Caco-2 (cell line): ENCODE measurements at regions not wholly inside any gene's neighbourhood (a gene's known extent, or its start where the extent isn't known, plus 50 kb on each side); places are given as distances from the start of the nearest gene placed in this dataset.

Experiments used
- BruUV-seq: library from RNA; stranded (reverse); fragments of 400-500 nt; replicated peaks from 2 replicates; lab custom pipeline; 2021; lab: Mats Ljungman, UMichigan
- CTCF ChIA-PET: fragments of 300-600 bp; sonication (Branson Sonifier 250); formaldehyde crosslinking; loops from one replicate; lab custom pipeline; 2022; ENCODE audit warnings: antibody characterized with exemption; lab: Charles Lee
- POLR2A ChIA-PET: fragments of 300-600 bp; sonication (Branson Sonifier 250); formaldehyde crosslinking; loops from one replicate; lab custom pipeline; 2022; ENCODE audit warnings: antibody characterized with exemption; lab: Charles Lee
- DNase-seq, 2 experiments: peaks; one replicate each; pipeline versions ENCODE4 v3.0.0 to v3.0.0-alpha.2; 2020 to 2022
- H3K27me3 ChIP-seq: replicated peaks from 2 replicates; pipeline ENCODE4 v1.6.0; 2011; ENCODE audit warnings: low read length; ENCODE audit not compliant: control insufficient read depth, insufficient read depth
- H3K36me3 ChIP-seq: 2 replicates; pipeline ENCODE4 v1.5.1; 2011; ENCODE audit warnings: low read length; ENCODE audit not compliant: control insufficient read depth, insufficient read depth
- H3K4me1 ChIP-seq: fragments of 250-450 bp; sonication (Bioruptor Pico); 2 replicates; pipeline ENCODE4 v1.5.1; 2020; ENCODE audit warnings: mild to moderate bottlenecking
- H3K4me3 ChIP-seq: 2 replicates; pipeline ENCODE4 v1.5.1; 2011; ENCODE audit warnings: low read depth, mild to moderate bottlenecking, control low read depth, low read length
- H3K9me3 ChIP-seq: fragments of 250-450 bp; sonication (Bioruptor Pico); 2 replicates; pipeline ENCODE4 v1.5.1; 2020; ENCODE audit warnings: mild to moderate bottlenecking, moderate library complexity
- H3K27ac Mint-ChIP-seq: one replicate; pipeline ENCODE4 v1.8.0; 2022; ENCODE audit warnings: mixed read lengths; ENCODE audit not compliant: unreplicated experiment
- H3K27me3 Mint-ChIP-seq: one replicate; pipeline ENCODE4 v1.8.0; 2022; ENCODE audit warnings: mixed read lengths; ENCODE audit not compliant: insufficient read depth, unreplicated experiment
- H3K36me3 Mint-ChIP-seq: one replicate; pipeline ENCODE4 v1.8.0; 2022; ENCODE audit warnings: mild to moderate bottlenecking, mixed read lengths; ENCODE audit not compliant: insufficient read depth, unreplicated experiment
- H3K4me1 Mint-ChIP-seq: one replicate; pipeline ENCODE4 v1.8.0; 2022; ENCODE audit warnings: low read depth, mixed read lengths; ENCODE audit not compliant: unreplicated experiment
- H3K4me3 Mint-ChIP-seq: one replicate; pipeline ENCODE4 v1.8.0; 2022; ENCODE audit warnings: mild to moderate bottlenecking, moderate library complexity, mixed read lengths; ENCODE audit not compliant: unreplicated experiment
- H3K9me3 Mint-ChIP-seq: one replicate; pipeline ENCODE4 v1.8.0; 2022; ENCODE audit warnings: mixed read lengths; ENCODE audit not compliant: unreplicated experiment
- intact Hi-C: fragments of 100-400 bp; cut with micrococcal nuclease; formaldehyde crosslinking; loops from one replicate; pipeline ENCODE4 v1.10.0; 2022; ENCODE audit not compliant: unreplicated experiment
- TF ChIP-seq, protein P1 (sequence below), 2 experiments: fragments of 200-600 bp in 1 of 2; IDR thresholded peaks; 1 replicate in 1 of 2; 2 replicates in 1 of 2; pipeline versions ENCODE4 v1.5.1 to v1.8.0; 2011 to 2022; ENCODE audit warnings: antibody characterized with exemption in 1 of 2, control low read depth in 1 of 2, inconsistent platforms in 1 of 2, low read depth in 1 of 2, low read length in 1 of 2, mild to moderate bottlenecking in 1 of 2, moderate library complexity in 1 of 2; ENCODE audit not compliant: insufficient read depth in 1 of 2, severe bottlenecking in 1 of 2, unreplicated experiment in 1 of 2

DNA sequence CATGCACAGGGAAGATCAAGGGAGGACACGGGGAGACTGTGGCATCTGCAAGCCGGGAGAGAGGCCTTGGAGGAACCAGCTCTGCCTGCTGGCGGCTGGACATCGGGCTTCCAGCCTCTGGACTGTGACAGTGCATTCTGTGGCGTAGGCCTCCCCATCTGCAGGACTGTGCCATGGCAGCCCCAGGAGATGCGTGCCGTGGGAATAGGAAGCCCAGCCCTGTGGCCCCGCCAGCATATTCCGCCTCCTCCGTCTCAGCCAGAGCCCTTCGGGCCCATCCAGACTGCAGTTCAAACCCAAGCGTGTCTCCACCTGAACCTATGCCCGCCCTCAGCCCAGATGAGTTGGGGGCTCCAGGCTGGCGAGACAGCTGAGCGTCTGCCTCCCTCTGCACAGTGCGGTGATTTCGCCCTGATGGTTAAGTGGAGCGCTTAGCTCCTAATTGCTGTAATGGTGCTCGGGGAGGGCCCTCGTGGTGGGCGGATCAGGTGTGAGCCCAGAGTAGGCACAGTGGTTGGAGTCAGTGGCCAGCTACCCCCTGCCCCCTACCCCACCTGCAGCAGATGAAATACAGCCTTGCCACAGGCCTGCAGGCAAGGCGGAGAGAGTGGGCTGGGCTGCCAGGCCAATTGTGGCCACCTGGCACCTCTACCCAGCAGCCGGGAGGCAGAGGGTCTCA lies 133.9 kb downstream of the HMX1 start:
- intact Hi-C loops = no loop called here
- ChIA-PET CTCF (no interaction called here), POLR2A (no interaction called here)
- H3K4me3 ChIP-seq = no peak overlapping the region
- no peak overlapping the region for H3K4me3 Mint-ChIP-seq
- no peak overlapping the region for H3K27ac Mint-ChIP-seq
- DNase-seq = no peak
- no peaks in the 10 kb centered on the region for H3K9me3 ChIP-seq
- no peaks in the 10 kb centered on the region for H3K4me1 ChIP-seq
- TF ChIP-seq, protein P1, sequence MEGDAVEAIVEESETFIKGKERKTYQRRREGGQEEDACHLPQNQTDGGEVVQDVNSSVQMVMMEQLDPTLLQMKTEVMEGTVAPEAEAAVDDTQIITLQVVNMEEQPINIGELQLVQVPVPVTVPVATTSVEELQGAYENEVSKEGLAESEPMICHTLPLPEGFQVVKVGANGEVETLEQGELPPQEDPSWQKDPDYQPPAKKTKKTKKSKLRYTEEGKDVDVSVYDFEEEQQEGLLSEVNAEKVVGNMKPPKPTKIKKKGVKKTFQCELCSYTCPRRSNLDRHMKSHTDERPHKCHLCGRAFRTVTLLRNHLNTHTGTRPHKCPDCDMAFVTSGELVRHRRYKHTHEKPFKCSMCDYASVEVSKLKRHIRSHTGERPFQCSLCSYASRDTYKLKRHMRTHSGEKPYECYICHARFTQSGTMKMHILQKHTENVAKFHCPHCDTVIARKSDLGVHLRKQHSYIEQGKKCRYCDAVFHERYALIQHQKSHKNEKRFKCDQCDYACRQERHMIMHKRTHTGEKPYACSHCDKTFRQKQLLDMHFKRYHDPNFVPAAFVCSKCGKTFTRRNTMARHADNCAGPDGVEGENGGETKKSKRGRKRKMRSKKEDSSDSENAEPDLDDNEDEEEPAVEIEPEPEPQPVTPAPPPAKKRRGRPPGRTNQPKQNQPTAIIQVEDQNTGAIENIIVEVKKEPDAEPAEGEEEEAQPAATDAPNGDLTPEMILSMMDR (IDR thresholded peaks at IDR 0.05; ENCODE audit: insufficient read depth in 1 of 2, low read depth in 1 of 2, low read length in 1 of 2, severe bottlenecking in 1 of 2, unreplicated experiment in 1 of 2) = no peak
- H3K36me3 ChIP-seq = no peaks in the 10 kb centered on the region
- H3K27me3 ChIP-seq = no peaks in the 10 kb centered on the region
- no peaks in the 10 kb centered on the region for H3K4me1 Mint-ChIP-seq
- peaks cover 17% of the 10 kb centered on the region for H3K9me3 Mint-ChIP-seq
- no TSS peak for BruUV-seq
- H3K36me3 Mint-ChIP-seq = no peaks in the 10 kb centered on the region
- no peaks in the 10 kb centered on the region for H3K27me3 Mint-ChIP-seq

DNA sequence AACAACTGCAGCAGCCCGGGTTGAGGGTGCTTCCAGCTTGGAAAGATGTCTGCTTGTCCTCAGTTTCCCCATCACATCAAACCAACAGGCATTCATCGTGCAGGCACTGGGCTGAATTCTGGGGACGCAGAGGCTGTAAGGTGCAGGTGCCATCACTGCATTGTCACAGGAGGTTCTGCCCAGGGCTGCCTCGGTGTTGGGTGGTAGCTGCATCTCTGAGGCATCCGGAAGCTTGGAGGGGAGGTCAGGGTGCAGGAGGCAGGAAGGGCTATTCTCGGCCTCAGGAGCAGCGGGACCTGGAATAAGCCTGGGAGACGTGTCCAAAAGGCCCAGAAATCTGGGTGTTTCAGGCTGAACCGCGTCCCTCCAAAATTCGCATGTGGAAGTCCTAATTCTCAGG lies 134.6 kb downstream of the HMX1 start:
- DNase-seq = no peak
- no peak overlapping the region for H3K4me3 ChIP-seq
- H3K36me3 ChIP-seq = no peaks in the 10 kb centered on the region
- H3K4me3 Mint-ChIP-seq = no peak overlapping the region
- BruUV-seq = no TSS peak
- H3K36me3 Mint-ChIP-seq = no peaks in the 10 kb centered on the region
- H3K4me1 Mint-ChIP-seq = no peaks in the 10 kb centered on the region
- H3K27me3 Mint-ChIP-seq = no peaks in the 10 kb centered on the region
- H3K9me3 Mint-ChIP-seq = peaks cover 13% of the 10 kb centered on the region
- H3K27ac Mint-ChIP-seq = no peak overlapping the region
- POLR2A ChIA-PET = no interaction called here
- CTCF ChIA-PET = no interaction called here
- H3K4me1 ChIP-seq = no peaks in the 10 kb centered on the region
- intact Hi-C loops = no loop called here
- TF ChIP-seq, protein P1 (IDR thresholded peaks at IDR 0.05; ENCODE audit: insufficient read depth in 1 of 2, low read depth in 1 of 2, low read length in 1 of 2, severe bottlenecking in 1 of 2, unreplicated experiment in 1 of 2) = no peak
- H3K27me3 ChIP-seq = no peaks in the 10 kb centered on the region
- no peaks in the 10 kb centered on the region for H3K9me3 ChIP-seq

DNA sequence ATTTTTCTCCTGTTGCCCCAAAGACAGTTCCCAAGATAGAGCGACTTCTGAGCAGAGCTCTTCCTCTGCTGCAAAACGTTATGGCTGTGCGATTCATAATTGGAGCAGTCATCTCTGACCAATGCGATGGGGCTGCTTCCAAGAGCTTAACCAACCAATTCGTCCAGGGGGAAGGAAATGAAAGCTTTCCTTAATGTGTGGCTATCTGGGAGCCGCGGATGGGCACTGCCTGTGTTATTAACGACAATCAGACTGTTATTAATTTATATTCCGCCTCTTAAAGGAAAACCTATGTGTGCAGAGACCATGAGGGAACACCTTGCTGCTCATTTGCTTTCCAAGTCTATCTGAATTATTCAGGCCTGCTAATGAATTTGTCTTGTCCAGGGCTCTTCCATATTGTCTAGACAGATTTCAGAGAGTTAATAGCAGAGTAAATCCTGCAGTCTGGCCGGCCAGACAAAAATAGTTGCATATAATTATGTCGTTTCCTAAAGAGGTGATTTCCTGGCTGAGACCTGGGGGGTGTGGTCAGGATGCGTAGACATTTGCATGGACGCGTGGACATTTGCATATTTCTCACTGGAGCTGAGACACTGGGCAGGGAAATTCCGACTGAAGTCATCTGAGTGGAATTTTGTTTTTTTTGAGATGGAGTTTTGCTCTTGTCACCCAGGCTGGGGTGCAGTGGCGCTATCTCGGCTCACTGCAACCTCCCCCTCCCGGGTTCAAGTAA lies 135.4 kb downstream of the HMX1 start:
- intact Hi-C loops = no loop called here
- H3K4me1 ChIP-seq = no peaks in the 10 kb centered on the region
- ChIA-PET CTCF (no interaction called here), POLR2A (no interaction called here)
- no peaks in the 10 kb centered on the region for H3K9me3 ChIP-seq
- no peak overlapping the region for H3K27ac Mint-ChIP-seq
- H3K4me3 Mint-ChIP-seq = no peak overlapping the region
- H3K27me3 Mint-ChIP-seq = no peaks in the 10 kb centered on the region
- no TSS peak for BruUV-seq
- H3K4me1 Mint-ChIP-seq = no peaks in the 10 kb centered on the region
- H3K36me3 ChIP-seq = no peaks in the 10 kb centered on the region
- DNase-seq = no peak
- H3K27me3 ChIP-seq = no peaks in the 10 kb centered on the region
- H3K9me3 Mint-ChIP-seq = peaks cover 13% of the 10 kb centered on the region
- TF ChIP-seq, protein P1 (IDR thresholded peaks at IDR 0.05; ENCODE audit: insufficient read depth in 1 of 2, low read depth in 1 of 2, low read length in 1 of 2, severe bottlenecking in 1 of 2, unreplicated experiment in 1 of 2) = no peak
- no peak overlapping the region for H3K4me3 ChIP-seq
- H3K36me3 Mint-ChIP-seq = no peaks in the 10 kb centered on the region
